Endothelial cell of umbilical vein (primary cell): ENCODE measurements at regions not wholly inside any gene's neighbourhood (a gene's known extent, or its start where the extent isn't known, plus 50 kb on each side); places are given as distances from the start of the nearest gene placed in this dataset.

Source experiments
- BruUV-seq: library from RNA; stranded (reverse); fragments of 400-500 nt; replicated peaks from 2 replicates; lab custom pipeline; 2021; lab: Mats Ljungman, UMichigan
- CTCF ChIA-PET: fragments of 300-600, 350-600 bp; sonication (Branson Sonifier 250); formaldehyde crosslinking; loops from one replicate; lab custom pipeline; 2021; ENCODE audit warnings: antibody characterized with exemption, inconsistent platforms; lab: Charles Lee
- POLR2A ChIA-PET: fragments of 300-600, 350-600 bp; sonication (Branson Sonifier 250); formaldehyde crosslinking; loops from one replicate; lab custom pipeline; 2021; ENCODE audit warnings: antibody characterized with exemption, inconsistent platforms; lab: Charles Lee
- DNase-seq: peaks from one replicate; pipeline ENCODE4 v3.0.0-alpha.2; 2011; ENCODE audit warnings: low read depth, low spot score
- FAIRE-seq: peaks from 2 replicates; lab custom pipeline; 2011; peaks lifted over from hg19 to GRCh38; lab: Jason Lieb, UNC
- H2AFZ ChIP-seq: 2 replicates; pipeline ENCODE4 v1.6.0; 2012; ENCODE audit warnings: low read depth, low read length, control low read depth, inconsistent platforms
- H3K27ac ChIP-seq: 2 replicates; pipeline ENCODE4 v1.5.1; 2011; ENCODE audit warnings: low read depth, mild to moderate bottlenecking, control low read depth, low read length, moderate library complexity; ENCODE audit not compliant: insufficient read depth
- H3K27me3 ChIP-seq, 2 experiments: 2 replicates each; pipeline versions ENCODE4 v1.6.0 to v1.6.1; 2011; ENCODE audit warnings: low read length in 2 of 2, mixed read lengths in 1 of 2; ENCODE audit not compliant: control insufficient read depth in 2 of 2, insufficient read depth in 2 of 2
- H3K36me3 ChIP-seq, 2 experiments: 2 replicates in 1 of 2; 3 replicates in 1 of 2; pipeline ENCODE4 v1.5.1; 2011; ENCODE audit warnings: low read length in 2 of 2, mild to moderate bottlenecking in 1 of 2, moderate library complexity in 1 of 2; ENCODE audit not compliant: control insufficient read depth in 2 of 2, insufficient read depth in 2 of 2; ENCODE audit errors: extremely low read depth in 1 of 2
- H3K4me1 ChIP-seq: 3 replicates; pipeline ENCODE4 v1.5.1; 2011; ENCODE audit warnings: mild to moderate bottlenecking, low read length; ENCODE audit not compliant: control insufficient read depth, insufficient read depth; ENCODE audit errors: extremely low read depth
- H3K4me2 ChIP-seq: 2 replicates; pipeline ENCODE4 v1.6.1; 2011; ENCODE audit warnings: low read length, control low read depth, mixed read lengths; ENCODE audit not compliant: insufficient read depth
- H3K4me3 ChIP-seq, 3 experiments: fragments of 200-600 bp in 1 of 3; sonication (generic), shearing (Covaris generic) in 1 of 3; replicated peaks in 1 of 3; 2 replicates each; pipeline ENCODE4 v1.5.1; 2011 to 2016; ENCODE audit warnings: control low read depth in 3 of 3, low read length in 3 of 3, mild to moderate bottlenecking in 2 of 3, inconsistent platforms in 1 of 3, low read depth in 1 of 3, moderate library complexity in 1 of 3; ENCODE audit not compliant: insufficient read depth in 1 of 3
- H3K79me2 ChIP-seq: 2 replicates; pipeline ENCODE4 v1.6.0; 2012; ENCODE audit warnings: low read length, inconsistent platforms; ENCODE audit not compliant: control insufficient read depth, insufficient read depth
- H3K9ac ChIP-seq: replicated peaks from 2 replicates; pipeline ENCODE3; 2011; ENCODE audit warnings: low read length, control low read depth; ENCODE audit not compliant: insufficient read depth; ENCODE audit errors: extremely low read depth
- H3K9me1 ChIP-seq: replicated peaks from 3 replicates; pipeline ENCODE4 v1.6.0; 2011; ENCODE audit warnings: mild to moderate bottlenecking, low read length; ENCODE audit not compliant: control insufficient read depth, insufficient read depth; ENCODE audit errors: extremely low read depth
- H3K9me3 ChIP-seq: replicated peaks from 2 replicates; pipeline ENCODE4 v1.5.1; 2012; ENCODE audit warnings: low read length, inconsistent platforms; ENCODE audit not compliant: control insufficient read depth, insufficient read depth
- H4K20me1 ChIP-seq: replicated peaks from 2 replicates; pipeline ENCODE3; 2011; ENCODE audit warnings: mild to moderate bottlenecking, low read length; ENCODE audit not compliant: control insufficient read depth, insufficient read depth; ENCODE audit errors: extremely low read depth
- CTCF ChIP-seq, 2 donors: IDR thresholded peaks; 1 replicate in 1 of 2; 2 replicates in 1 of 2; pipeline ENCODE4 v1.5.1; 2011; ENCODE audit warnings: low read length in 2 of 2, mild to moderate bottlenecking in 2 of 2, moderate library complexity in 2 of 2, control low read depth in 1 of 2, inconsistent platforms in 1 of 2, low read depth in 1 of 2; ENCODE audit not compliant: insufficient read depth in 1 of 2; ENCODE audit errors: extremely low read depth in 1 of 2
- EZH2 ChIP-seq: IDR thresholded peaks from 2 replicates; pipeline ENCODE4 v1.6.1; 2012; ENCODE audit warnings: borderline replicate concordance, low read depth, mild to moderate bottlenecking, moderate library complexity, low read length, inconsistent platforms; ENCODE audit not compliant: severe bottlenecking
- FOS ChIP-seq: IDR thresholded peaks from 2 replicates; pipeline ENCODE4 v1.6.1; 2011; ENCODE audit warnings: mild to moderate bottlenecking, low read length, moderate library complexity, borderline replicate concordance; ENCODE audit not compliant: insufficient read depth
- GATA2 ChIP-seq: IDR thresholded peaks from 2 replicates; pipeline ENCODE4 v1.7.0; 2011; ENCODE audit warnings: low read depth, mild to moderate bottlenecking, moderate library complexity, mixed read lengths, low read length; ENCODE audit not compliant: insufficient read length, insufficient read depth
- JUN ChIP-seq: IDR thresholded peaks from 2 replicates; pipeline ENCODE4 v1.6.1; 2011; ENCODE audit warnings: borderline replicate concordance, low read depth; ENCODE audit not compliant: insufficient read length, insufficient read depth
- MAX ChIP-seq: IDR thresholded peaks from 2 replicates; pipeline ENCODE4 v1.6.1; 2011; ENCODE audit not compliant: insufficient read depth, insufficient read length
- MYC ChIP-seq: IDR thresholded peaks from one replicate; pipeline ENCODE4 v1.6.1; 2011; ENCODE audit warnings: mild to moderate bottlenecking, low read depth, low read length
- POLR2A ChIP-seq: IDR thresholded peaks from 2 replicates; pipeline ENCODE4 v1.6.1; 2012; ENCODE audit warnings: low read depth, mild to moderate bottlenecking, control low read depth, low read length
- POLR2AphosphoS5 ChIP-seq: IDR thresholded peaks from 2 replicates; pipeline ENCODE4 v1.6.1; 2012; ENCODE audit warnings: low read depth, mild to moderate bottlenecking, control low read depth, low read length, moderate library complexity; ENCODE audit not compliant: insufficient read depth
- dilution Hi-C: fragments of 300-500 bp; cut with MboI; formaldehyde crosslinking; loops from one replicate; pipeline ENCODE4 v1.15.0; 2019; ENCODE audit warnings: low sequenced_read_pairs; ENCODE audit not compliant: extremely low pct_ligation_motif_present
- intact Hi-C: fragments of 100-400 bp; cut with micrococcal nuclease; formaldehyde crosslinking; loops from one replicate; pipeline ENCODE4 v1.10.0; 2022

DNA sequence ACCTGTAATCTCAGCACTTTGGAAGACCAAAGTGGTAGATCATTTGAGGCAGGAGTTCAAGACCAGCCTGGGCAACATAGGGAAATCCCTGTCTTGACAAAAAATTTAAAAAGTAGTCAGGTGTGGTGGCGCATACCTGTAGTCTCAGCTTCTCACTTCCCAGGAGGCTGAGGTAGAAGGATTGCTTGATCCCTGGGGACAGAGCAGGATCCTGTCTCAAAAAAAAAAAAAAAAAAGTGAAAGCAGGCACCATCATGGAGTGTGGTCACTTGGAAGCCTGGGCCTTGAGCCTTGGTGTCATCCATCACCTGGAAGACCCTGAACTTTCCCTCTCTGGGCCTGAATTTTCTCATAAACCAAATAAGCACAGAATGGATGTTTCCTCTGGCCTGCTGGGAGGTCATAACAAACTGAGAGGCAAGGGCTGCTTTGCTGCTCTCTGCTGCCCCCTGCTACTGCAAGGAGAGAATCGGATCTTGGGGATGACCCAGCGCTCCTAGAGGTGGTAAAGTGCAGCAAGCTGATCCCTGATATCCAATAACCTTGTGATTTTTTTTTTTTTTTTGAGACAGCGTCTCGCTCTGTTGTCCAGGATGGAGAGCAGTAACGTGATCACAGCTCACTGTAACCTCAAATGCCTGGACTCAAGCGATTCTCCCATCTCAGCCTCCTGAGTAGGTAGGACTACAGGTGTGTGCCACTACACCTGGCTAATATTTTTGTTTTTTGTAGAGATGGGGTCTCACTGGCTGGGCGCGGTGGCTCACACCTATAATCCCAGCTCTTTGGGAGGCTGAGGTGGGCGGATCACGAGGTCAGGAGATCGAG, 75.9 kb upstream of the RNU2-1 start:
- Histone ChIP-seq H3K36me3 (no peaks in the 10 kb centered on the region), H3K79me2 (no peaks in the 10 kb centered on the region), H3K27me3 (no peaks in the 10 kb centered on the region), H3K9me1 (no peaks in the 10 kb centered on the region), H3K27ac (no peak overlapping the region), H3K9ac (no peak overlapping the region), H2AFZ (no peak overlapping the region), H4K20me1 (no peaks in the 10 kb centered on the region), H3K4me2 (no peak overlapping the region), H3K4me3 (no peak overlapping the region), H3K9me3 (no peaks in the 10 kb centered on the region), H3K4me1 (no peaks in the 10 kb centered on the region)
- dilution Hi-C loops, result no loop called here
- TF ChIP-seq MAX (no peak), POLR2A (no peak), GATA2 (no peak), JUN (no peak), FOS (no peak), CTCF (IDR thresholded peaks at IDR 0.05; ENCODE audit: extremely low read depth in 1 of 2, insufficient read depth in 1 of 2, low read depth in 1 of 2, low read length in 2 of 2) (no peak), POLR2AphosphoS5 (no peak), MYC (no peak), EZH2 (no peak)
- BruUV-seq, result no TSS peak
- intact Hi-C loops, result no loop called here
- FAIRE-seq (peak; percentile 87), DNase-seq (no peak)
- ChIA-PET POLR2A (no interaction called here), CTCF (interaction anchor here (0.6 to 1.4 kb wide), 7 partner anchors 25 to 174 kb away, joined by 3 to 4 read pairs (median 4); partner anchors contain the start of genes DHX8 and TMEM106A)
